ENCODE measurements at regions not wholly inside any gene's neighbourhood (a gene's known extent, or its start where the extent isn't known, plus 50 kb on each side); places are given as distances from the start of the nearest gene placed in this dataset.

GRCh38 chr14:53380052-53380866 lies 227.1 kb upstream of the DDHD1 start:
- TF ChIP-seq GABPA (IDR thresholded peaks at IDR 0.05; ENCODE audit: low read depth) (no peak), POLR2AphosphoS5 (IDR thresholded peaks at IDR 0.05; ENCODE audit: low read depth) (no peak), SPI1 (IDR thresholded peaks at IDR 0.05; ENCODE audit: borderline replicate concordance, low read depth) (no peak), CTCF (IDR thresholded peaks at IDR 0.05; ENCODE audit: insufficient read depth, low read length) (no peak), REST (IDR thresholded peaks at IDR 0.05; ENCODE audit: insufficient replicate concordance, low read depth) (no peak)
- Histone ChIP-seq H3K27me3 (ENCODE audit: insufficient read depth, poor library complexity, severe bottlenecking) (peaks cover 5% of the 10 kb centered on the region), H3K27ac (replicated peaks) (no peak overlapping the region), H3K4me3 (replicated peaks; ENCODE audit: insufficient read depth, low read length) (no peak overlapping the region)
- no peak for DNase-seq (ENCODE audit: low read depth in 1 of 2, low spot score in 1 of 2)

- H3K27me3 ChIP-seq (ENCODE audit: insufficient read depth, poor library complexity, severe bottlenecking) = peaks cover 5% of the 10 kb centered on the region
- no peak overlapping the region for H3K4me3 ChIP-seq (replicated peaks; ENCODE audit: insufficient read depth, low read length)
- TF ChIP-seq POLR2AphosphoS5 (IDR thresholded peaks at IDR 0.05; ENCODE audit: low read depth) = no peak
- TF ChIP-seq SPI1 (IDR thresholded peaks at IDR 0.05; ENCODE audit: borderline replicate concordance, low read depth) = no peak
- no peak for TF ChIP-seq CTCF (IDR thresholded peaks at IDR 0.05; ENCODE audit: insufficient read depth, low read length)
- no peak for TF ChIP-seq REST (IDR thresholded peaks at IDR 0.05; ENCODE audit: insufficient replicate concordance, low read depth)
- no peak for TF ChIP-seq GABPA (IDR thresholded peaks at IDR 0.05; ENCODE audit: low read depth)
- no peak for DNase-seq (ENCODE audit: low read depth in 1 of 2, low spot score in 1 of 2)
- no peak overlapping the region for H3K27ac ChIP-seq (replicated peaks)
Measured at GRCh38 chr14:53378142-53378541, 225.0 kb upstream of the DDHD1 start.

- no peak overlapping the region for H3K27ac ChIP-seq (replicated peaks)
- DNase-seq (ENCODE audit: low read depth in 1 of 2, low spot score in 1 of 2) = no peak
- no peak overlapping the region for H3K4me3 ChIP-seq (replicated peaks; ENCODE audit: insufficient read depth, low read length)
- TF ChIP-seq CTCF (IDR thresholded peaks at IDR 0.05; ENCODE audit: insufficient read depth, low read length) (no peak), POLR2AphosphoS5 (IDR thresholded peaks at IDR 0.05; ENCODE audit: low read depth) (no peak), SPI1 (IDR thresholded peaks at IDR 0.05; ENCODE audit: borderline replicate concordance, low read depth) (no peak), GABPA (IDR thresholded peaks at IDR 0.05; ENCODE audit: low read depth) (no peak), REST (IDR thresholded peaks at IDR 0.05; ENCODE audit: insufficient replicate concordance, low read depth) (no peak)
- H3K27me3 ChIP-seq (ENCODE audit: insufficient read depth, poor library complexity, severe bottlenecking) = peaks cover 5% of the 10 kb centered on the region
Measured at GRCh38 chr14:53376064-53376463, 222.9 kb upstream of the DDHD1 start.

All from HL-60 (cell line).